Activated naive CD4-positive, alpha-beta T cell (primary cell): ENCODE measurements at regions not wholly inside any gene's neighbourhood (a gene's known extent, or its start where the extent isn't known, plus 50 kb on each side); places are given as distances from the start of the nearest gene placed in this dataset.
"Not testable (repeated sequence)": the region's sequence is repeated elsewhere in the genome, so short reads cannot be mapped to it uniquely, and the experiment has no call there.

Experiments
- DNase-seq, 4 experiments: peaks; one replicate each; lab custom pipeline; 2025; lab: John Stamatoyannopoulos, UW

DNA sequence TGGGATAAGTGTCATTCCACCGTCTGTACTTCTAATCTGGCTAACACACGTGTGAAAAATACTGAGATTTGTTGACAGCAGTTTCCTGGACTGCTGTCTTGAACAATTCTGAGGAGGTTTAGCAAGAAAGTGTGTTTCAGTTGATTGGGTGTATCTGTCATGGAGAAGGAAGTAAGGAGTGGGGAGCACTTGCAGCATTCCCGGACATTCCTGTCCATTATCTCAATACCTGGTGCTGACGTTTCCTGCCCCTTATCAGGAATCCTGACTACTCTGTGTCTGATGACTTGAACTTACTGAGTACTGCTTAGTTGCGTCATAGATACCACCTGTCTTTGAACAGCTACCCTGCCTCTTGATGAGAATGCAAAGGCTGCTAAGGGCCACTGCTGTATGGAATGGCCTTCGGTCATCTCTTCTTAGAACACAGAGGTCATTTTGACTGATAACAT, 72.0 kb upstream of the VKORC1L1 start:
- no peak for DNase-seq

DNA sequence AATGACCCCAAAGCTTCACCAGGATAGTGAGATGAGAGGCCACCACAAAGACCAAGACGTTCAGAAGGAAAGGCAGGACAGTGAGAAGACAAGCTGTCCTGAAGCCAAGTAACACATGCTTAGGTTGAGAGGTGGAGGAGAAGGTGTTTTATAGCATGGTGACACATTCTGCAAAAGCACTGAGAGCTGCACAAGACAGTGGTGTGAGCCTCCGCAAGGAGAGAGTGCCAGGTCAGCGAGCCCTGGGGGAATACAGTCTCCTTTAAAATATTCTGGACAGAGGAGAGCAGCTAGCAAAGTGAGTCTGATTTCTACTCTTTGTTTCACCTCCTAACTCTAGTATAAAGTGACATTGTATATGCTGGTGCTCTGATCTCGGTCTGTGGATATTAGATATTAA, 68.0 kb upstream of the VKORC1L1 start:
- DNase-seq = no peak

DNA sequence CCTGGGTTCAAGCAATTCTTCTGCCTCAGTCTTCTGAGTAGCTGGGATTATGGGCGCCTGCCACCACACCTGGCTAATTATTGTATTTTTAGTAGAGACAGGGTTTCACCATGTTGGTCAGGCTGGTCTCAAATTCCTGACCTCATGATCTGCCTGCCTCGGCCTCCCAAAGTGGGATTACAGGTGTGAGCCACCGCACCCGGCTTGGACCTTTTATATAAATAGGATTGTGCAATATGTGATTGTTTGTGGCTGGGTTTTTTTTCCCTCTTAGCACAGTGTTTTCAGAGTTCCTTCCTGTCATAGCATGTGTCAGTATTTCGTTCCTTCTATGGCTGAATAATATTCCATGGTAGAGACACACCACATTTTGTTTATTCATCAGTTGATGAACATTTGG, 65.8 kb upstream of the VKORC1L1 start:
- DNase-seq = not testable (repeated sequence)

DNA sequence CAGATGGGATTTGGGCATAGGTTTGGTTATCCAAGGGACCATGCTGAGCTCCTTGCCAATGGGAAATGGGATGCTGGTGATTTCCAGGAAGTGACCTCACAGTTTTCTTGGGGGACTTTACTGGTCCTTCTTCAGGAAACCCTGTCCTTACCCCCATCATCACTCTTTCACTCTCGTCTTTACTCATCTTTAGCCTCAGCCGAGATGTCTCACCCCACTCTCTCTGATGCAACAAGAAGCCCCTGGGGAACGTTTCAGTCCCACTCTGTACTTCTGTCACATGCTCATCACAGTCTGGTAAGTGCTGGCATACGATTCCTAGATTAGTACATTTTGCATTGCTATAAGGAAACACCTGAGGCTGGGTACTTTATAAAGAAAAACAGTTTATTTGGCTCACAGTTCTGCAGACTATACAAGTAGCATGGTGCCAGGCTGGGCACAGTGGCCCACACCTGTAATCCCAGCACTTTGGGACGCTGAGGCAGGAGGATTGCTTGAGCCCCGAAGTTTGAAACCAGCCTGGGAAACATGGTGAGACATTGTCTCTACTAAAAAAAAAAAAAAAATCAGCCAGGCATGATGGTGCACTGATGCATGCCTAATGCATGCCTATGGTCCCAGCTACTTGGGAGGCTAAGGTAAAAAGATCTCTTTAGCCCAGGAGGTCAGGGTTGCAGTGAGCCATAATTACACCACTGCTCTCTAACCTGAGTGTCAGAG, 63.5 kb upstream of the VKORC1L1 start:
- DNase-seq = no peak

DNA sequence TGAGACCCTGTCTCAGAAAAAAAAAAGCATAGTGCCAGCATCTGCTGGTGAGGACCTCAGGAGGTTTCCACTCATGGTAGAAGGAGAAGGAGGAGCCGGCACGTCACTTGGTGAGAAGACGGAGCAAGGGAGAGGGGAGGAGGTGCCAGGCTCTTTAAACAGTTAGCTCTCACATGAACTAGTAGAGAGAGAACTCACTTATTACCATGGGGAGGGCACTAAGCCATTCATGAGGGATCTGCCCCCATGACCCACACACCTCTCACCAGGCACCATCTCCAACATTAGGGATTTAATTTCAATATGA, 62.9 kb upstream of the VKORC1L1 start:
- no peak for DNase-seq

DNA sequence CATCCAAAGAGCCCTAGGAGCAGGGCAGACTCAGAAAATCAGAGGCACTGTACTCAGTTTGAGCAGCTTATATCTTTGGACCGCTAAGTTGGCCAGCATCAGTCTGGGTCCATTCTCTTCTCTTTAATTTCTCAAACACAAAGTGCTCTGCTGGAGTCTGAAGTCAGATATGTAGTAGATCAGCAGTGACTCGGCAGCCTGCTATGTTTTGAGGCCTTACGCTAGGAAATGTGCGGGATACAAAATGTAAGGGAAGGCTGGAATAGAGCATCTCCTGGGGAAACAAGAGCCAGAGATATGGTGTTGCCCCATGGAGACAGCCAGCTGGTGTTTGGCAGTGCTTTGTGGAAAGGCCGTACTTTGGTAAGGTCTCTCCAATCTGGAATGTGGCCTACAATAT, 60.6 kb upstream of the VKORC1L1 start:
- DNase-seq = no peak

DNA sequence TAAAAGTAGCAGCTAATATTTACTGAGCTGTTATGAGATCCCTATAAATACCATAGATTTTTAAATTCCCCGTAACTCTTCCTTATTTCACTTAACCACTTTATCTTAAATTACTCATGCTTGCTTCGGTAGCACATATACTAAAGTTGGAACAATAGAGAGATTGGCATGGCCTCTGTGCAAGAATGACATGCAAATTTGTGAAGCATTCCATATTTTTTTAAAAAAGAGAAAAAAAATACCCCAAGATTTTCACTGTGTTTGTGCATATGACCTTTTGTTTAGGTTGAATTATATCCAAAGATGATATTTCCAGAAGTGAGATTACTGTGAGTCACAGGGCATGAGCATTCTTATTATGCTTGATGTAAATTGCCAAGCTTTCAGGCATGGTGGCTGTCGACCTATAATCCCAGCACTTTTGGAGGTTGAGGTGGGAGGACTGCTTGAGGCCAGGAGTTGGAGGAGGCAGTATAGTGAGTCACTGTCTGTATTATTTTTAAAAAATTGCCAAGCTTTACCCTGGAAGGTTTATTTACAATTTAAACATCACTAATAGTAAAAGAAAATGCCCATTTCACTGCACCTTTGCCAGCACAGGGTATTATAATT, 58.2 kb upstream of the VKORC1L1 start:
- DNase-seq = not testable (repeated sequence)

DNA sequence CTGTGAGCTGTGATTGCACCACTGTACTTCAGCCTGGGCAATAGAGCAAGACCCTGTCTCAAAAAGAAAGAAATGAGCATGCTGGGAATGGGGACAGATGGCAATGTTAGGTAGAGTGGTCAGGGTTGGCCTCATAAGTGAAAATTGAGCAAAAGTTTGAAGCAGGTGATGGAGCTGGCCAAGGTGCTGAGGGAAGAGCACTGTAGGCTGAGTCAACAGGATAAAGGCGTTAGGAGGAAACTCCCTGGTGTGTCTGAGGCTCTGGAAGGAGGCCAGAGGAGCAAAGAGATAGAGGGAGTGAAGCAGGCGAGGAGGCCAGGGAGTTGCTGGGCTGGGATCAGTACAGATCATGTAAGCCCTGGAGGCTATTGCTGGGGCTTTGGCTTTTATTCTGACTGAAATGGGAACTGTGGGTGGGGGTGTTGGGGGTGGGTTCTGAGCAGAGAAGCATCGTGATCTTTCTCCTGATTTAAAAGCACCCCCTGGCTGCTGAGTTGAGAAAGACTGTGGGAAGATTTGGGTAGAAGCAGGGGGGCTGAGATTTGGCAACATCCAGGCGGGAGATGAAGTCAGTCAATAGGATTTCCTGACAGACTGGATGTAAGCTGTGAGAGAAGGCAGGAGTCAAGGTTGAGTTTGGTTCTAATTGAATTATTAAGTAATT, 52.5 kb upstream of the VKORC1L1 start:
- DNase-seq = no peak
